Spleen (tissue), 7 donors: ENCODE measurements at regions not wholly inside any gene's neighbourhood (a gene's known extent, or its start where the extent isn't known, plus 50 kb on each side); places are given as distances from the start of the nearest gene placed in this dataset.

Source experiments
- CTCF ChIP-seq, 11 experiments: fragments of 200-600 bp in 7 of 11; fragments of 450-650 bp in 4 of 11; sonication (generic) in 4 of 11; IDR thresholded peaks in 8 of 11; conservative IDR thresholded peaks in 3 of 11; 1 replicate in 7 of 11; 2 replicates in 4 of 11; pipeline versions ENCODE4 v1.4.0 to v1.8.0; 2016 to 2021; ENCODE audit warnings: antibody characterized with exemption in 11 of 11, inconsistent platforms in 4 of 11, mild to moderate bottlenecking in 1 of 11
- POLR2A ChIP-seq, 3 donors: fragments of 450-650 bp; IDR thresholded peaks; one replicate each; pipeline ENCODE4 v1.5.1; 2017; ENCODE audit warnings: antibody characterized with exemption in 3 of 3, mild to moderate bottlenecking in 1 of 3
- POLR2AphosphoS5 ChIP-seq, 3 donors: sonication (generic); formaldehyde crosslinking; IDR thresholded peaks; one replicate each; pipeline ENCODE4 v1.5.1; 2017; ENCODE audit warnings: antibody characterized with exemption in 3 of 3
- donor health status: DM: no; HTN: no; CAD: no; lungs with moderate emphysema.
- donor health status: DM: no; HTN: no; CAD: no.
- donor health status: DM: no; HTN: no; CAD: no.

GRCh38 chr14:85921241-85921640 is 391.3 kb downstream of the FLRT2 start:
- no peak for TF ChIP-seq CTCF (IDR thresholded peaks at IDR 0.05 in 8 of 11, conservative IDR thresholded peaks at IDR 0.05 in 3 of 11)
- TF ChIP-seq POLR2A (IDR thresholded peaks at IDR 0.05) = no peak
- no peak for TF ChIP-seq POLR2AphosphoS5 (IDR thresholded peaks at IDR 0.05)
